Activated CD4-positive, alpha-beta T cell treated with anti-CD3 and anti-CD28 coated beads, Interleukin-10, Interleukin-2, amounts not matched to agents 100 ng/mL and 50 ng/mL, durations not matched to agents 16 hours and 8 hours (primary cell): ENCODE measurements at regions not wholly inside any gene's neighbourhood (a gene's known extent, or its start where the extent isn't known, plus 50 kb on each side); places are given as distances from the start of the nearest gene placed in this dataset.

Experiments
- DNase-seq: peaks from one replicate; pipeline ENCODE4 v3.0.0-alpha.2; 2020

DNA sequence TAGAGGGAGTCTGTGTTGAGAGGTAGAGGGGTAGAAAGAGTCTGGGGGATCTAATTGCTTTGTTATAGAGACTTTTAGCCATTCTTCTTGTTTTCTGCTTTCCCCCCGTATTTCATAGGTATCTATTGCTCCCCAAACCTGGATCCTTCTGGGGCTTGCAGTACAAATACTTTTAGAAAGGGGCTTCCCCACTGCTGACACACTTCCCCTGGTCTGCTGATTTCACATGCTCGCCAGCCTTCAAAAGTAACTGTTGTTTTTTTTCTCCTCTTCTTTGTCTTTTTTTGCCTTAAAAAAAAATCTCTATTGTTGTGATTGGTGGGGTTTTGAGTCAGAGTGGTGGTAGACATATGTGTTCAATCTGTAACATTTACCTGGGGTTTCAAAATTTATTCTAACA is 300.6 kb upstream of the AZI2 start:
- no peak for DNase-seq

DNA sequence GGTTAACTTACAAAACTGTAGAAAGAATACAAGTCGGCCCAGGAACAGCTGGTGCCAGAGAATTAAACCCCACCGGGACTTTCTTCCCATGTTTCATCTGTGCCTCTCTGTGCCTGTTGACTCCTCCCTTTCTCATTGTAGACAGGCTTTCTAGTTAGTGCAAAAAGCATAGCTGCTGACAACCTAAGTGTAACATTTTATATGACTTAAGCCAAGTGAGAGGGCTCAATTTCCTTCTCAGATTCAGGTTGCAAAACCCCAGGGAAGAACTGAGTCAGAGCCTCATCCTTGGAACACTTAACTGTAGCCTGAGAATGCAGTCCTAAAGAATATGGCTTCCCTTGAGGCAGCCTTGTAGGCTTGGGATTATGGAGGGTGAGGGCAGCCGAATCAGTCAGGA is 302.5 kb upstream of the AZI2 start:
- DNase-seq, result no peak

DNA sequence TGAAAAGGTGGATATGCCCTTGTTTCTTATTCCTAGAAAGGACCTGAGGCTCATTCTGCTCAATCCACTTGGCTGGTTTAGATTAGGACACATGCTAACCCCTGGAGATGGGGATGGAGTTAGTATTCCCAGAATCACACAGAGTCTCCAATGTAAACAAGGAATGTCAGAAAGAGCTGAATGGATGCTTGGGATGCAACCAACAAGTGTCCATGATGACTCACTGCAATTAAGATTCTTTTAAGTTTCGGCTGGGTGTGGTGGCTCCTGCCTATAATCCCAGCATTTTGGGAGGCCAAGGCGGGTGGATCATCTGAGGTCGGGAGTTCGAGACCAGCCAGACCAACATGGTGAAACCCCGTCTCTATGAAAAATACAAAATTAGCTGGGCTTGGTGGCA is 315.5 kb upstream of the AZI2 start:
- no peak for DNase-seq

DNA sequence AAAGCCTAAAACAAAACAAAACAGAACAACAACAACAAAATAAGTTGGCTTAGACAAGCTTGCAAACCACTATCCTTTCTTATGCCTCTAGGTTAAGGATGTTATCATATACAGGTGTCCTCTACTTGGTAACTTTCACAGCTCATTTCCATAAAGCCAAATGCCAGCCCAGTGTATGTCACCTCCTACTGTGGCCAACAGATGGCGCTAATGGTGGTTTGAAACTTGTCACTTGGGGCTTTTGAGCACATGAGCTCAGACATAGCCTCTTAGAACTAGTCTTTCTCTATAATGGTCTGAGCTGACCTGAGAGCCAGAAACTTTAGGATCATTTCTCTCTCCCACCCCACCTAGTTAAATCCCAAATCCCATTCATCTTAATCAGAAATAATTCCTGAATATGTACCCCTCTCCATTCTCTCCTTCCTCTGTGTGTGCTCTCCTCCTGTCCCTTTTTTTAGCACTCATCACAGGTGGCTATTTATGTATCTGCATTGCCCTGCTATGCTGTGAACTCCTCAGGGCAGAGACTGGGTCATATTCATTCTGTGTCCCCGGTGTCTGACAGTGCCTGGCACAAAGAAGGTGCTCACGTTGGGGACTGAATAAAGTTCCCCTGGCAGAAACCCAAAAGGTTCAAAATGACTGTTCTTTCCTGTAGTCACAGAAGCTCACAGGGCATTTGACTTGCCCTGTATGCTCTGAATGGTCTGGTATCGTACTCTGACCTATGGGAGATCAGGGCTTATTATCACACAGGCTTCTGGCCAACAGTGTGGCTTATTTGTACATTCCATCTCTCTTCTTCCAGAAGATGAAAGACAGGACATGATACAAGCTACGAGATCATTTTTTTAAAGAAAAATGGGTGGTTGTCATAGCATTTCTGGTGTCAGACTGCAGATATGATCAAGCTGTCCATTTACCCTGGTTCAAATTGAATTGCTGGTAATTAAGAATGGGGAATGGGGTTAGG is 319.3 kb upstream of the AZI2 start:
- DNase-seq, result peak; percentile 81

DNA sequence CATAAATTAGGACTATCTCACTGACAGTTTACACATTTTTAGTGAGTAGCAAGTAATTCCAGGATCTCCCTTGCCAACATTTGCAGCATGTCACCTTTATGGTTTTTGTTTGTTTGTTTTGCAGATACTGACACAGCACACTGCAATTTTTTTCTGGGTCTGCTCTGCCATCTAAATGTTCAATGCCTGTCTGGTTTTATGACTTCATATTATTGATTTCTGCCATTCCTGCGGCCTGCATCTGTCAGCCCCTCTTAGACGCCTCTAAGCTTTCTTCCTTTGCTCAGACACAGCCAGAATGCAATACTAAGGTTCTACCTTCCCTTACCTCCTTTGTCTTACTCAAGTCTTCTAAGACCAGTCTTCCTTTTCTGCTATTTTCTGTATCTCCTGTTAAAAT is 321.2 kb upstream of the AZI2 start:
- DNase-seq, result no peak

DNA sequence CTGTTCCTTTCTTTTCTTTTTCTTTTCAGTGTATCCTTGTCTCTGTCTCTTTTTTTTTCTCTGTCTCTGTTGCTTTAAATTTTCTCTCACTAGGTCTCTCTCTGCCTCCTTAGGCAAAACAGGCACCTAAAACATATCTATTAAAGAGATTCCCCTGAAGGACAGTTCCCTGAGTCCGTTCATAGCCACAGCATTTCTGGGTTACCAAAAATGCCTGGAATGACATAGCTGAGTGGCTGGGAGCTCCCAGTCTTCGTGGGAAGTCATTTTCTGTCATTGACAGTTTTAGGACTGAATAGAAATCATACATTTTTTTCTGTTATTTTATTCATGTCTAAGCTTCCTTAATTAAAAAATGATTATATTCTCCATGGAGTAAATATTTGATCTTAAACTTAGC is 323.8 kb upstream of the AZI2 start:
- no peak for DNase-seq

DNA sequence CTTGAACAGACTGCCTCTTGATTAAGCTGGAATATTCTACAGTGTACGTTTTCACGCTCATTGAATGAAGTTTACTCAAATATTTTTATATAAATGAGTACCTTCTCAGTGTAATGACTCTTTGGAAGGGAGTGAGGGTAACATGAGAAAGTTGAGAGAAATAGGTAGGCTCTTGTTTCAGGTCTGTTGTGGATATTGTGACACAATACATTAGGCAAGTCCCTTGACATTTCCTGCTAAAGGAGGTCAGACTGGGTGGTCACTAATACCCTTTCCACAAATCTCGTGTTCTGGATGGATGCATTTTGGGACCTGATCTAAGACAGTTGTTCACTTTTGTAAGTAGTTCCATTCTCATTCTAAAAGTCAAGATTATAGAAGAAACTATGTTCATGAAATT is 324.8 kb upstream of the AZI2 start:
- no peak for DNase-seq

DNA sequence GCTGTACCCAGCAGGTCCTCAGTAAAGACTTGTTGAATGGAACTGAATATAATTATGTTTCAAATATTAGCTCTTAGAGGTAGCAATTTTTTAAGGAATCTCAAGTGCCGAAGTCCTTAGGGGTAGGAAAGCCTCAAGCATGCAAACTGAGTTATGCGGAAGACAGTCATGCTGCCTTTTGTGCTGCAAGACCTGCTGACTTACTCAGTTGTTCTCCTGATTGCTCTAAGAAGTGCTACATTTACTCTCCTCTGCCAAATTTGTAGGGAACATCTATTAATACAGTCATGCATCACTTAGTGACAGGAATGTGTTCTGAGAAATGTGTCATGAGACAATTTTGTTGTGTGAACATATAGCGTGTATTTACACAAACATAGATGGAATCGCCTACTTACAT is 325.6 kb upstream of the AZI2 start:
- no peak for DNase-seq

DNA sequence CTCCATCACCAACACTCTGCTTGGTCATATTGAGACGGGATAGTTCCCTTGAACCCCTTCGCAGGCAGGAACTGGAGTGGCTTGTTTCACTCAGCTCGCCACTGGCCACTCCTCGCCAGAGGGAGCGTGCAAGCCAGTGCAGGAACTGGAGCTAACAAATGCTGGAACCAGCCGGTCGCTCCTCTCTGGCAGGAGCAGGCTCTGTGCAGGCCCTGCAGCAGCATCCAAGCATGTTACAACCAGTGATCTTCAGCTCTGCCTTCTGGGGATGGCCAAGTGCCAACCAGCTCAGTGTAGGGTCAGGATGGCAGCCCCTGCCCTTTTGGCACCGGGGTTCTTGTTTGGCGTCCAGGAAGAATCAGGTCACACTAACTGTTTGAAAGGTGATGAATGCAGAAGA is 329.0 kb upstream of the AZI2 start:
- no peak for DNase-seq

DNA sequence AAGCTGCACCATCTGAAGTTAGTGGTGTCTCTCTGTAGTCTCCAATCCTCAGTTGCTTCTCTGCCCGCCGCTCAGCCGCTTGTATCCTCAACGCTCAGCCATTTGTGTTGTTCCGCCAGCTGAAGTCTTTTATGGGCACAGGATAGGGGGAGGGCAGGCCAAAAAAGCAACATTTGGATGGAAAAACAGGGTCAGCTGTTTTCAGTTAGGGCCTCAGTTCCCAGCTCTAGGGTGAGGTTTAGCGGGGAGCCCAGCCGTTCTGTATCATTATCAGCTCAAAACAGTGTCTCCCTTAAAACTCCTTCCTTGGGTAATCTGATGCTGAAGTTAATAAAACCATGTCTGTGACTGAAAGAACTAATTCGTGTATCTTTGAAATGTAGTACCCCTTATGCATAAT is 329.5 kb upstream of the AZI2 start:
- no peak for DNase-seq

DNA sequence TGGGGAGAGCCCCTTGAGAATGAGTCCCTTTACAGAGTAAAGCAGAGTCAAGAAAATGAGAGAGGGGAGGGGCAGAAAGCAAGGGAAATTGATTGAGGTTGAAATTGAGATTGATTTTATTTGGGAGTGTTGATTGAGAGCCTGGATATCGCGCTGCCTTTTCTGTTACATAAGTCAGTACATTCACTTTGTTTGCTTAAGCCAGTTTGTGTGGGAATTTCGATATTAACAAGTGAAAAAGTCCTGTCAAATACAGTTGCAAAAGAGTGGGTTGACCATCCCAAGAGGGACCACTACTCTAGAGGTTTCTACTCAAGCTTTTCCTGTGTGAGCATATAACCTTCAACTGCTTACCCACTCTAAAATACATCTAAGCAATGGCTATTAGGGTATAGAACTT is 331.4 kb upstream of the AZI2 start:
- no peak for DNase-seq

DNA sequence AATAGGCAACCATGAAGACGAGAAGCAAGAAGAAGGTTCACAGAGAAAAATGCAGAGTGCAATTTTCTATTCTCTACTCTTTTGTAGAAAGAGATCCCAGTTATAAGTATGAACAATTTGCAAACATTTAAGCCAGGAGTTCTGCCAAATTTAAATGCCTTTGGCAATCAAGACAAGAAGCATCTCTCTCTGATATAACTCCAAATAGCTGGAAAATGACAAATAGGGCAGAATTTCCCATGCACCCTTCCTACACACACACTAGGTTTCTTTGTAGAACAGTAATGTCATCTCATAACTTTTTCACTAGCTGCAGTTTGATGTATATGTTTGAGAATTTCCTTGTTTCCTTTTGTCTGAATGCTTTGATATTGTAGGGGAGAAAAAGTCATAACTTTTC is 333.5 kb upstream of the AZI2 start:
- no peak for DNase-seq

DNA sequence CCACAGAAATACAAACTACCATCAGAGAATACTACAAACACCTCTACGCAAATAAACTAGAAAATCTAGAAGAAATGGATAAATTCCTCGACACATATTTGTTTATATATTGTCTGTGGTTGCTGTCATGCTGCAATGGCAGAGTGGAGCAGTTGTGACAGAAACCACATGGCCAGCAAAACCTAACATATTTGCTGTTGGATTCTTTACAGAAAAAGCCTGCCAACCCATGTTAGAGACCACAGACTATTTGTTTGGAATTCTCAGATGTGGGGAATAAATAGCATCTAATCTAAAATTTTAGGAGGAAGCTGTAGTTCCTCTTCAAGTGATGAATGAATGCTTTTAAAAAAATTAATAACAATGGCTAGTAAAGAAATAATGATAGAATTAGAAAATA is 341.6 kb upstream of the AZI2 start:
- no peak for DNase-seq

DNA sequence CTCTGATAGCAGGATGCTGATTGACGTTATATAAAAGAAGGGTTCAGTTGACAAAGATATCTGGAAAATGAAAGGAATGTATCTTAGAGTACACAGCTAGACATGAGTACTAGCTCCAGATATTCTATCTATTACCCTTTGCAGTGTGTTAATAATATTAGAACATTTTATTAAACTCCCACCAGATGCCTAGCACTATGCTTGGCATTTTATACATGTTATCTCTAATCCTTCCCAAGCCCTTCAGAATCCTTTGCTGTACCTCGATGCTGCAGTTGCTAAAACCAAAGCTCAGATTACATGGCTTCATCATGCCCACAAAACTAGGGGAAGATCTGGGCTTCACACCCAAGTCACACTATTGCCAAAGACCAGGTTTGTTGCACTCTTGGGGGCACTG is 350.1 kb upstream of the AZI2 start:
- DNase-seq, result no peak

DNA sequence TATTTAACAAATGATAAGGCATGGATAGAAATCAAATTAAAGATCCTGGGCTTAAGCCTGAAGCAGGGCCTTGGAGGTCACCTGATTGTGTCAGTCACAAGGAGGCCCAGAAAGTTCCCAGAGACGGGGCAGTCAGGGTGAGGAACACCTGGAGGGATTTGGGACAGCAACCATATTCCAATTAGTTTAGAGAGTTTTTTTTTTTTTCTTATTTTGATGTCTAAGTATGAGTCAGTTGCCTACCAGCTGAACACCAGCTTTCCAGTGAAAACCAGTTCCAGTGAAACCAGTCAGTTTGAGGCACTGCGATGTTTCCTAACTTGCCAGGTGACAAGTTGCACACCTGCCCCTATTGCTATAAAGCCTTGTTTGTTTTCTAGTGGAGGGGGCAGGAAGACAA is 350.7 kb upstream of the AZI2 start:
- no peak for DNase-seq

DNA sequence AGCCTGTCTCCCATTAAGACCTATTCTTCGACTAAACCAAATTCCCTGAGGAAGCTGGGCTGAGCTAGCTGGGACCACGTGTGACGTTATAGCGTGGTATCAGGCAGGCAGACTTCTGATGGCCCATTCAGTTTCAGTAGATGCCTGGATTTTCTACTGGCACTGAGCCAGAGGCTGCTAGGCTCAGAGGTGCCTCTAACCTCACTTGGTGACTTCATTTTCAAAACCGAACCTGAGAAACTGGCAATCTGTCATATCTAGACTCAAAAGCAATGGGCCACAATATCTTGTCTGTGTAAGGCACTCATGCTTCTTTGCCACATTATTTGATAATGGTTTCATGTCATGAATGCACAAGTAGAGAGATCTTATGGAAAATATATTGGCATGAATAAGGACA is 352.1 kb upstream of the AZI2 start:
- DNase-seq, result peak; percentile 2

DNA sequence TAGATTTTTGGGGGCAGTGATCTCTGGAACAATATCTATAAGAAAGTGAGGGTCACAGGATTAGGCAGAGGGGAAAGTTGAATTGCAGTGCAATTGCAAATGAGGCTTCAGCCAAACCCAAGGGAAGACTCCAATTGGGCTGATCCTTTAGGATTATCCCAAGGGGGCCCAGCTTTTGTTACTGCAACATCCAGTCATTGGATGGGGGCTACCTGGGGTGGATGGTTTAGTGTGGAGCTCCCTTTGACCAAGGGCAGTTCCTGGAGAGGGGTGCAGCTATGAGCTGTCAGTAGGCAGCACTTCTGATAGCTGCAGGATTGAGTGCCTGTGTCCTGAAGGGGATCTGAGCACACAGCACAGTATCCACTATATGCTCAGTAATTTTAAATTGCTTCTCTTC is 355.2 kb upstream of the AZI2 start:
- DNase-seq, result no peak

DNA sequence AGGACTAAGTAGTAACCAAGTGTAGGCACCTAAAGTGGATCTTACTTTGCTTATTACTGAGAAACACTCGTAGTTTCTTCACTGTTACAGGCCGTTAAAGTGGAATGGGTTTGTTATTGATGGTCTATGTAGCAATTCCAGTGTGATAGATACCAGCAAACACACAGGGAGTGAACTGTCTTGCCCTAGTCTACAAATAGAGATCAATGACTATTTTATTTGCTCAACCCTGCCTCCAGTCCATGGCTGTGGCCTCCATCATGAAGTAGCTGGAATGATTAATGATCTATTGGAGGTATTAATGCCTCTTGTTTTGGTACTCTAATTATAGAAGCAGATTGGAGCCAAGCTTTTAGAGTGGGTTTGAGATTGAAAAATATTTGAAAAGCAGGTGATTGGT is 362.7 kb upstream of the AZI2 start:
- DNase-seq, result no peak

DNA sequence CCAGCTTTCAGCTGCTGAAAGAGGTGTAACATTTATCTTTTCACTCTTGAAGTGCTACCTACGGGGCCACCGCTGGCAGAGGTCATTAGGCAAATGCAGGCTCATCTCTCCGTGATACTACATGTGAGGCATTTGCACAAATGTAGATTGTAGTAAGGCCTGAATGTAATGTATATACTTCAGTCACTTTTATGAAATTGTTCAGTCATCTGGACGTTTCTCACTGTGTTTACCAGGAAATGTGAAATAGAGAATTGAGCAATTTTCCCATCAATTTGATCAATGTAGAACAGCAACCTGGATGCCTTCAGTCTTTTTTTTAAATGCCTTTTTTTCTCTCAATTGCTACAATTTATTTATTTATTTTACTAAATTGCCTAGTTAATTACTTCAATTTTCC is 368.3 kb upstream of the AZI2 start:
- no peak for DNase-seq

DNA sequence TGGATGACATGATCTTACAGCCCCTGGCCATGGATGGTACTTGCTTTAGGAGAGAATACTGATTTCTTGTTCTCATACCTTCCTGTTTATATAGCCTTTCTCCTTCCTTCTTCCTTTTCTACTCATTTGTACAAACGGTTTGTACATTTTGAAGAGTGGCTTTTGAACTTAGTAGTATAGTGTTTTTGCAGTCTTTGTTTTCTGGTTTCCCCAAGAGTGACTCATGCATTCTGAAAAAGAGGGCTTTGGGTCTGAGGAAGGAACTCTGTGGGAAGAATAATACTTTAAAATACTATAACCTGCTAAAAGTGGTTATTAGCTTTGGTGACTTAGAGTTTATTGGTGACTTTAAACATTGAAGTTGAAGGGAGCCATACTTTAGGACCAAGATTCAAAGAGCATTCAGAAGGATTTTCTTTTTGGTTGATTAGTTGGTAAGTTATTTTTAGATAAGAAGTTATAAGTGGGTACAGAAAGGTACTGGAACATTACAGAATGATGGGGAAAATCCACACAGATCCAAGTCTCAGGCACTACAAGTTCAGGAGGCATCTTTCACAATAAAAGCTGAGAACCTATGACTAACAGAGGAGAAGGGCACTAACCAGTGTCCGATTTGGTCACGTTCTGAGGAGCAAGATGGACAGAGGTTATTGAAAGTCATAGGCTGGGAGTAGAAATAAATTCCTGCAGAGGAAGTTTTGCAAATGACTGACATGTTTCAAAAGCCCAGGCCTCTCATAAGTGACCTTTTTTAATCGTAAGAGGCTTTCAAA is 369.6 kb upstream of the AZI2 start:
- DNase-seq, result no peak

DNA sequence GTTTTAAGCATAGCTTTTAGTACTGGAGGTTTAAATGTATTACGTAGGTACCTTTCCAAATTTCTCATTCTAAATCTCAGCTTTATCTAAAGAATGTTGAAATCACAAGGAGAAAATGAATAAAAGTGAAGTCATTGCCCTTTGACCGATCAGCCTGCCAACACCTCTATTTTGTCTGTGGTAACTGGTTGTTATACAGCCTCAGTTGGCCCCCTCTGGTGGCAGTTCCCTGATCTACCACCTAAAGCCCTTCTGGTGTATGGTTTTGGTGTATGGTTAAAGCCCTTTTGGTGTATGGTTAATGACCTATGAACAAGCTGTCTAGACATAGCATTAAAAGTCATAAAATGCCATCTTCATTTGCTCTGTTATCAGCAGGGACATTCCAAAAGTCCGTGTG is 378.2 kb upstream of the AZI2 start:
- peak; percentile 44 for DNase-seq

DNA sequence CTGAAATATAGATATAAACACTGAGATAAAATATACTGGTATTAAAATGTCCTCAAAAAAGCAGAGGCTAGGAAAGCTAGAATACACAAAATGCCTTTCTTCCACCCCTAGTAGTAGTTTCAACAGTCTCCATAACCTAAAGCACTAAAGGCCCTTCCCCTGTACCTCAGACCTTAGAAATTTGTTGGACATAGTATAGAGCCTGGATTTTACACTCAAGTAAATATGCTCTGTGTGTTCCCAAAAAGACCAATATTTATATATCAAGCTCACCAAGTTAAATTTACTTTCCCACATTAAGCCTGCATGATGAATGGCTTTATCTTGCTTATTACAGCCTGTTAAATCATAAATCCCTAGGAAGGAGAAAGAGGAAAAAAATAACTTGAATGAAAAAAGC is 378.7 kb upstream of the AZI2 start:
- no peak for DNase-seq

DNA sequence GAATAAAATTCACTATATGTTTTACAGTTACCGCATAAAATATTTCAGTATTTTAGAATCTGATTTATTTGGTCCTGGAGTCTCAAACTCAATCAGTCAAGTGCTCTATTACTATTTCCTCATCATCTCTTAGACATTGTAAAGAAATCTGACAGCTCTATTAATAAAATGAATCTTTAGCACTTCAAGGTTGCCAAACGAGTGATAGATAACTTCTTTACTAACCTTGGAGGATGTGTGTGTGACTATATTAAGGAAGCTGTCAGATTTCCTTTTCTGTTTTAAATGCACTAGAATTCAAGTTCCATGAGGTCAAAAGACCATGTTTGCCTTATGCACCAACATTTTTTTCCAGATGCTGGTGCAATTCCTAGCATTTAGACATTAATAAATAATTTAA is 389.8 kb upstream of the AZI2 start:
- DNase-seq, result no peak

DNA sequence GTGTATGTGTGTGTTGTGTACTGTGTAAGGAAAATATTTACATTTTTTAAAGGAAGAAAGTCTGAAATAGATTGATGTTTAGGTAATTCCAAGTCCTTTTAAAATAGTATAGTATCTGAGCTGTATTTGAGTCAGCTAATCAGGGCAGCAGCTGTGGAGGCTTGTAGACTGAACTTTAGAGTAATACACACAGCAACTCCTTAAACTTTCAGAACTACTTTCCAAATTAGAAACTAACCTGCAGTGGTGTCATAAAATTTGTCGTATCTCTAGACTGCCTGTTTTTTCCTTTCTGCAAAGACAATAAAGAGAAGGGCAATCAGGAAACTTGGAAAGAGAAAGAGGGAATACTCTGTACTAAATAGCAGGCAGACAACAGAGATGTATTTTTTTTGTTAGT is 391.0 kb upstream of the AZI2 start:
- DNase-seq, result no peak
